Smooth muscle cell (in vitro differentiated cells): ENCODE measurements at regions not wholly inside any gene's neighbourhood (a gene's known extent, or its start where the extent isn't known, plus 50 kb on each side); places are given as distances from the start of the nearest gene placed in this dataset.

Experiments
- DNase-seq: peaks from one replicate; lab custom pipeline; 2025; ENCODE audit not compliant: unreplicated experiment; lab: John Stamatoyannopoulos, UW
- H2AFZ ChIP-seq: fragments of 200-600 bp; sonication (generic); 2 replicates; pipeline ENCODE4 v1.6.0; 2016; ENCODE audit warnings: antibody characterized with exemption, low read depth, mild to moderate bottlenecking
- H3F3A ChIP-seq: fragments of 200-600 bp; sonication (generic); 2 replicates; pipeline ENCODE4 v1.6.0; 2017; ENCODE audit warnings: antibody characterized with exemption, low read depth
- H3K27ac ChIP-seq: fragments of 200-600 bp; sonication (generic); 2 replicates; pipeline ENCODE4 v1.5.1; 2016; ENCODE audit warnings: low read depth, mild to moderate bottlenecking
- H3K27me3 ChIP-seq: fragments of 200-600 bp; sonication (generic); 2 replicates; pipeline ENCODE4 v1.6.1; 2016; ENCODE audit warnings: low read depth, mild to moderate bottlenecking
- H3K36me3 ChIP-seq: fragments of 200-600 bp; sonication (generic); 2 replicates; pipeline ENCODE4 v1.5.1; 2016; ENCODE audit warnings: low read depth
- H3K4me1 ChIP-seq: fragments of 200-600 bp; sonication (generic); 2 replicates; pipeline ENCODE4 v1.5.1; 2016; ENCODE audit warnings: low read depth
- H3K4me2 ChIP-seq: fragments of 200-600 bp; sonication (generic); 2 replicates; pipeline ENCODE4 v1.6.0; 2016; ENCODE audit warnings: mild to moderate bottlenecking
- H3K4me3 ChIP-seq: fragments of 200-600 bp; sonication (generic); 2 replicates; pipeline ENCODE4 v1.5.1; 2016; ENCODE audit warnings: mild to moderate bottlenecking
- H3K79me2 ChIP-seq: fragments of 200-600 bp; sonication (generic); 2 replicates; pipeline ENCODE4 v1.6.0; 2016; ENCODE audit warnings: low read depth, mild to moderate bottlenecking
- H3K9ac ChIP-seq: fragments of 200-600 bp; sonication (generic); 2 replicates; pipeline ENCODE4 v1.6.0; 2016; ENCODE audit warnings: low read depth
- H3K9me3 ChIP-seq: fragments of 200-600 bp; sonication (generic); replicated peaks from 2 replicates; pipeline ENCODE4 v1.5.1; 2016; ENCODE audit warnings: low read depth
- H4K20me1 ChIP-seq: fragments of 200-600 bp; sonication (generic); 2 replicates; pipeline ENCODE4 v1.6.0; 2016; ENCODE audit warnings: low read depth
- CTCF ChIP-seq: fragments of 200-600 bp; sonication (generic); IDR thresholded peaks from 2 replicates; pipeline ENCODE4 v1.5.1; 2017; ENCODE audit warnings: borderline replicate concordance, mild to moderate bottlenecking, antibody characterized with exemption; ENCODE audit not compliant: insufficient read depth, poor library complexity, severe bottlenecking
- WGBS: methylation state at CpG from one replicate; pipeline ENCODE4 v1.1.7; 2016; ENCODE audit warnings: low lambda C conversion rate; 5-methylcytosine and 5-hydroxymethylcytosine counted together

- H4K20me1 ChIP-seq, result no peaks in the 10 kb centered on the region
- no peak overlapping the region for H3K9ac ChIP-seq
- H3K27ac ChIP-seq, result no peak overlapping the region
- no peak for DNase-seq
- no peak overlapping the region for H2AFZ ChIP-seq
- no peaks in the 10 kb centered on the region for H3K79me2 ChIP-seq
- WGBS, result 97% methylated on average over 3 of the region's 3 CpGs
- H3K4me2 ChIP-seq, result no peak overlapping the region
- no peaks in the 10 kb centered on the region for H3K4me1 ChIP-seq
- no peaks in the 10 kb centered on the region for H3K36me3 ChIP-seq
- TF ChIP-seq CTCF, result no peak
- no peaks in the 10 kb centered on the region for H3K9me3 ChIP-seq
- H3K27me3 ChIP-seq, result no peaks in the 10 kb centered on the region
- H3K4me3 ChIP-seq, result no peak overlapping the region
- H3F3A ChIP-seq, result no peaks in the 10 kb centered on the region
These were observed 717.8 kb upstream of the TBX3 start for GRCh38 chr12:115401761-115402160.

- Histone ChIP-seq H3K9me3 (no peaks in the 10 kb centered on the region), H3K27me3 (no peaks in the 10 kb centered on the region)
- WGBS, result 93% methylated on average over 4 of the region's 4 CpGs
These were observed 716.0 kb upstream of the TBX3 start for GRCh38 chr12:115400011-115400410.

GRCh38 chr12:115398311-115398781 lies 714.4 kb upstream of the TBX3 start:
- no peaks in the 10 kb centered on the region for H4K20me1 ChIP-seq
- no peak overlapping the region for H3K4me3 ChIP-seq
- H3K4me2 ChIP-seq, result no peak overlapping the region
- H3K27ac ChIP-seq, result no peak overlapping the region
- no peaks in the 10 kb centered on the region for H3K36me3 ChIP-seq
- 54% methylated on average over 4 of the region's 4 CpGs for WGBS
- H2AFZ ChIP-seq, result no peak overlapping the region
- H3K9ac ChIP-seq, result no peak overlapping the region
- no peaks in the 10 kb centered on the region for H3F3A ChIP-seq
- peak; percentile 39 for TF ChIP-seq CTCF
- no peaks in the 10 kb centered on the region for H3K9me3 ChIP-seq
- no peak for DNase-seq
- no peaks in the 10 kb centered on the region for H3K79me2 ChIP-seq
- H3K27me3 ChIP-seq, result no peaks in the 10 kb centered on the region
- H3K4me1 ChIP-seq, result no peaks in the 10 kb centered on the region

More at GRCh38 chr12:115400011-115400410, 716.0 kb upstream of the TBX3 start:
- Histone ChIP-seq H3K36me3 (no peaks in the 10 kb centered on the region), H3K9ac (no peak overlapping the region), H2AFZ (no peak overlapping the region), H4K20me1 (no peaks in the 10 kb centered on the region), H3K4me1 (no peaks in the 10 kb centered on the region), H3K4me2 (no peak overlapping the region), H3K79me2 (no peaks in the 10 kb centered on the region), H3K4me3 (no peak overlapping the region), H3K27ac (no peak overlapping the region), H3F3A (no peaks in the 10 kb centered on the region)
- TF ChIP-seq CTCF, result no peak
- no peak for DNase-seq

GRCh38 chr12:115396567-115396966 lies 712.6 kb upstream of the TBX3 start:
- Histone ChIP-seq H3K4me2 (no peak overlapping the region), H2AFZ (no peak overlapping the region), H3K27ac (no peak overlapping the region), H3K4me1 (no peaks in the 10 kb centered on the region), H4K20me1 (no peaks in the 10 kb centered on the region), H3K4me3 (no peak overlapping the region), H3K36me3 (no peaks in the 10 kb centered on the region), H3F3A (no peaks in the 10 kb centered on the region), H3K27me3 (no peaks in the 10 kb centered on the region), H3K9ac (no peak overlapping the region), H3K79me2 (no peaks in the 10 kb centered on the region), H3K9me3 (no peaks in the 10 kb centered on the region)
- DNase-seq, result no peak
- no peak for TF ChIP-seq CTCF
